COR-L47 (cell line): ENCODE measurements at regions not wholly inside any gene's neighbourhood (a gene's known extent, or its start where the extent isn't known, plus 50 kb on each side); places are given as distances from the start of the nearest gene placed in this dataset.
A peak's percentile ranks its signal among the peaks of the same experiment; 100 is the strongest.

Source experiments
- DNase-seq: peaks from one replicate; lab custom pipeline; 2025; lab: John Stamatoyannopoulos, UW

- DNase-seq: no peak
These were observed 198.4 kb upstream of the NT5C1B start for GRCh38 chr2:18787726-18788125.

GRCh38 chr2:18784245-18784644, 194.9 kb upstream of the NT5C1B start:
- DNase-seq: no peak

- no peak for DNase-seq
These were observed 192.3 kb upstream of the NT5C1B start for GRCh38 chr2:18781541-18782280.

- DNase-seq: peak; percentile 28
These were observed 188.0 kb upstream of the NT5C1B start for GRCh38 chr2:18777250-18777812.

- DNase-seq: no peak
These were observed 181.8 kb upstream of the NT5C1B start for GRCh38 chr2:18771212-18771611.

- DNase-seq: no peak
These were observed 174.0 kb upstream of the NT5C1B start for GRCh38 chr2:18763338-18763737.

- no peak for DNase-seq
These were observed 173.3 kb upstream of the NT5C1B start for GRCh38 chr2:18762667-18763066.

- DNase-seq: no peak
These were observed 164.9 kb upstream of the NT5C1B start for GRCh38 chr2:18754286-18754685.

- DNase-seq: no peak
These were observed 164.4 kb upstream of the NT5C1B start for GRCh38 chr2:18753722-18754121.

- no peak for DNase-seq
These were observed 163.5 kb upstream of the NT5C1B start for GRCh38 chr2:18752667-18753422.

- no peak for DNase-seq
These were observed 162.7 kb upstream of the NT5C1B start for GRCh38 chr2:18752022-18752493.

GRCh38 chr2:18750672-18751554, 161.5 kb upstream of the NT5C1B start:
- no peak for DNase-seq

- peak; percentile 1 for DNase-seq
These were observed 160.7 kb upstream of the NT5C1B start for GRCh38 chr2:18749912-18750526.

GRCh38 chr2:18745431-18746272, 156.3 kb upstream of the NT5C1B start:
- no peak for DNase-seq

GRCh38 chr2:18741895-18742732, 152.7 kb upstream of the NT5C1B start:
- no peak for DNase-seq

GRCh38 chr2:18741191-18741590, 151.8 kb upstream of the NT5C1B start:
- no peak for DNase-seq

GRCh38 chr2:18740474-18740881, 151.1 kb upstream of the NT5C1B start:
- DNase-seq: no peak

- DNase-seq: no peak
These were observed 142.3 kb upstream of the NT5C1B start for GRCh38 chr2:18731666-18732065.

- DNase-seq: no peak
These were observed 135.2 kb upstream of the NT5C1B start for GRCh38 chr2:18724371-18725145.
